Hepatic stellate cell (primary cell): ENCODE measurements at regions not wholly inside any gene's neighbourhood (a gene's known extent, or its start where the extent isn't known, plus 50 kb on each side); places are given as distances from the start of the nearest gene placed in this dataset.
"Not testable (repeated sequence)": the region's sequence is repeated elsewhere in the genome, so short reads cannot be mapped to it uniquely, and the experiment has no call there.

ENCODE experiments used
- DNase-seq: peaks from one replicate; pipeline ENCODE4 v3.0.0; 2011; ENCODE audit warnings: low spot score

GRCh38 chr5:84961193-84961592 is 576.5 kb upstream of the EDIL3 start:
- no peak for DNase-seq

- DNase-seq = no peak
Measured at GRCh38 chr5:84961903-84962302, 577.2 kb upstream of the EDIL3 start.

DNA sequence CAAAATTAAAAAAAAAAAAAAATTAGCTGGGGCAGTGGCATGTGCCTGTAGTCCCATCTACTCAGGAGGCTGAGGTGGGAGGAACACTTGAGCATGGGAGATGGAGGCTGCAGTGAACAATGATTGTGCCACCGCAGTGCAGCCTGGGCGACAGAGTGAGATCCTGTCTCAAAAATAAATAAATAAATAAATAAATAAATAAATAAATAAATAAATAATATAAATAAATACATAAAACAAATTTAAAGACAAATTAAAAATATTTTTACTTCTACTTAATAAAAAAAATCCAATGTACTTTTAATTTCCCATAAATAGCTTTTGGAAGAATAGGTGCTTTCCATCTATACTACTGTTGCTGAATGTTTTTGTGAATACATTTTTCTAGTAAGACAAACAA is 598.4 kb upstream of the EDIL3 start:
- no peak for DNase-seq

DNA sequence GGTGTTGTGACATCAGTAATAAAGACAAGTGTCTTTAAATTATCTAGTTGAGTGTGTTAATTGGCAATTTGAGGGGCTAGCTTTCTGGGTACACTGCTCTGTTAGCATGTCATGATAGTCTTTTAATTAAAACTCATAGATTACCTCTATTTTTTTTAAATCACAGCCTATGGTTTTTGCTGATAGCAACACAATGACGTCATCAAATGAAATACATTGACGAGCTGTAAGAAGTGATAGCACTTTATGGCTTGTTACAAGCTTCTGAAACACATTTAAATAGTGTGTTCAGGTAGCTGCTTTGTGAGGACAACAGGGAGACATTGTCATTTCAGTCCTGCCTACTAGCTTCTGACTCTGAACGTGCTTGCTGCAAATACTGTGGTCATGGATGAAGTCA is 600.5 kb upstream of the EDIL3 start:
- no peak for DNase-seq

GRCh38 chr5:84986688-84987087 is 602.0 kb upstream of the EDIL3 start:
- DNase-seq = no peak

DNA sequence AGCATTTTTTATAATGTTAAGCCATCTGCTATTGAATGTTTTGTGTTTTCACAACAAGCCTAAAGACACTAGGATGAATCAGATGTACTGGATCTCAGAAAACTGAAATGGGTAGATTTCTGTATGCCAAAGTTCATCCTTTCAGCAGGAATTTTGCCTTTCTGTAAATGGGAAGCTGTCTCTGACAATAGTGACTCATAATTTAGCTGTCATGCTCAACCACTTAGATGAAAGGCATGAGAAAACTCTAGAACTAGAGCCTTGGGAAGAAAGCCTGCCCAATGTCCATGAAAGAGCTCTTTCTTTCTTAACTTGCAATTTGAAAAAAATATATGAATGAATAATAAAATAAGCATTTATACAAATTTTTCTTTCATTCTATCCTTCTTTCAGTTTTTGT is 616.0 kb upstream of the EDIL3 start:
- DNase-seq = peak; percentile 14

GRCh38 chr5:85002026-85002425 is 617.3 kb upstream of the EDIL3 start:
- DNase-seq = not testable (repeated sequence)

DNA sequence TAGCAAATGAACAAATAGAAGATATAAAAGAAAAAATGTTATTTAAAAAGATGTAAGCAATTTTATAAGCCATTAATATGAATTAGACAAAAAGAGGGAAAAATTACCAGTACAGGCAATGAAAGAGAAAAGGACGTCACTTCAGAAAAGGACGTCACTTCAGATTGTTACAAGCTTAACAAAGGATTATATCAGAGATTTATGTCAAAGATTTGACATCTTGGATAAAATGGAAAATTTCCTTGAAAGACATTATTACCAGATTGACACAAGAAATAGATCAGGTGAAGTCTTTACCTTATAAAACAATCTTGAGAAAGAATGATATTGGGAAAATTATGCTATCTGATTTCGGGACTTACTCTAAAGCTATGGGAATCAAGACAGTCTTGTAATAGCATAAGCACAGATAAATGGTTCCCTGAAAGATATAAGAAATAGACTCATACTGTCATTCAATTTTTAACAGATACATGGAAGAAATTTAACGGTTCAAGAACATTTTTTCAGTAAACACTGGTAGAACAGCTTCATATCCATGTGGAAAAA is 625.4 kb upstream of the EDIL3 start:
- no peak for DNase-seq

GRCh38 chr5:85017261-85017660 is 632.6 kb upstream of the EDIL3 start:
- DNase-seq = no peak

- DNase-seq = no peak
Measured at GRCh38 chr5:85030316-85031084, 645.8 kb upstream of the EDIL3 start.

DNA sequence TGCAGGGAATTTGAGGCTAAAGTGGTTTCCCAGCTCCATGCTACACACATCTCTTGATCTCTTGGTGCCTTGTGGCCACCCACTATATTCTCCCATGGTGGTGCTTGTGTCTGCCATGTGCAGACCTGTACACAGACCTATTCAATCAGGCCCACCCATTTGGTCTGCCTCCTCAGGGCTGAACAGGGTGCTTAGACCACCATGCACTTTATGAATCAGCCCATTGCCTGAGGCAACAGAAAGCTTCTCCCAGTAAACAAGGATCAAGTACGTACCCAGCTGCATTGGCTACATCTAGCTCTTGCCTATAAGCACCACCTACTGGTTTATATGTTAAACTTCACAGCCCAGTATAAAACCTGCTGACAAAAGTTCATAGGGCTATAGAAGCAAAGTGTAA is 664.3 kb upstream of the EDIL3 start:
- DNase-seq = peak; percentile 3

GRCh38 chr5:85052826-85053225 is 668.1 kb upstream of the EDIL3 start:
- DNase-seq = no peak

DNA sequence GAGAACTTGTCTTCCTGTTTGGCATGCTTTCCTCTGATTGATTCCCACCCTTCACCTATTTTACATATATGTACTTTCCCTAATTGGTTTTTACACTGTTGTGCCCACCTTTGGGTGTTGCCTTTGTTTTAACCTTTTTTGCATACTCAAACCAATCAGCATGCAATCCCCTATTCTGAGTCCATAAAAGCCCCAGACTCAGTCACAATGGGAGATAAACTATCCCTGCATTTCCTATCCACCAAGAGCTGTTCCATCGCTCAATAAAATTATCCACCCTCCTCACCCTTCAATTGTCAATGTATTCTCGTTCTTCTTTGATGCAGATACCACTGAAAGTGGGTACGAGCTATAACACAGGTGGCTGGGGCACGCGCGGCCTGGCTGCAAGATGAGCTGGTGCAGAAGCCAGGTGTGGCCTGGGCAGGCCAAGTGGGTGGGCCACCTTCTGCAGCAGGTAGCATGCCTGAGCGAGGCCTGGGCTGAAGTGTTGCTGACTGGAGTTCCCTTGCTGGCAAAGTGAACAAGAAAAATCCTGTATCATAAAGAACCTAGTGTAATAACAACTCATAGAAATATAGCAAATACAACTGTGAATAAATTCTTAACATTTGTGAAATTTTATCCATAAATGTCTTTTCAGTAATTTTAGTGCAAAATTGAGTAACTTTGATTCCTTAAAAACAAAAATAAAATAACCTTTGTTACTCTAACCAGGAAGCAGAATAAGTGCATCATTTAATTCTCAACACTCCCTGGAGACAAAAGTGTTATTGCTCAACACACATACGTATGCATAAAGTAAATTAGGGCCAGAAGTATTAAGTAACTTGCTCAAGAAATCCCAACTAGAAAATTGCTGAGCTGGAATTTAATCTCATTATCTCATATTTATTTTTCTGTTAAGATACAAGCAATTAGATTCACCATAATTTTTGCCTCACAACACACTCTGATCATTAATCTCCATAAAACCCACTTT is 685.3 kb upstream of the EDIL3 start:
- DNase-seq = no peak

- DNase-seq = no peak
Measured at GRCh38 chr5:85077581-85077980, 692.9 kb upstream of the EDIL3 start.

DNA sequence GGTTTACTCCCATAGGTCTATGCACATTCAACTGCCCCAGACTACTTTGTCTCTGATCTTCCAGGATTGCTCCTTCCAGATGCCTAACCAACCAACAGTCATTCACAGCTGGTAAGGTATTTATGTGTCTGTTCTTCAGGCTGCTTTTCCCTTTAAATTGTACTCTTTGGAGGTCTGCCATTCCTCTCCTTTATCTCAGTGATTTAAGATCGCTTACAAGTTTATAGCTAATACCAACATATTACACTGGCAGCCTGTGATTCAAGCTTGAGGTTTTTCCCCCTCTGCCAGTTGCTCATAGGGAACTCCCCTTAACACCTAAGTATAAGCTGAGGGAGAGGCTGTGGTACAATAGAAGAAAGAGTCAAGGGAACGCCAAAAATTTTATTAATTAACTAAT is 711.7 kb upstream of the EDIL3 start:
- no peak for DNase-seq

GRCh38 chr5:85108471-85108870 is 723.8 kb upstream of the EDIL3 start:
- DNase-seq = no peak

DNA sequence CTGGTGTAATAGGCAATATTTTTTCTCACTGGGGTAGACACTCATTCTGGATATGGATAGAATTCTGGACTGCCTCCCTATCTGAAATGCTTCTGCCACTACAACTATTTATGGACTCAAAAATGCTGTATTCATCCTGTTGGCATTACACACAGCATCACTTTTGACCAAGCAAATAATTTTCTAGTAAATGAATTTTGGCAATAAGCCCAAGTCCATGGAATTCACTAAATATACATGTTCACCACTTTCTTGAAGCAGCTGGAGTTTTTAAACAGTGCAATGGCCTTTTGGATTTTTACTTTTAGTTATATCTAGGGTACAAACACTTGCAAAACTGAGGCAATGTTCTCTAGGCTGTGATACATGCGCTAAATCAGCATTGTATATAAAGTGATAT is 724.9 kb upstream of the EDIL3 start:
- DNase-seq = no peak

- DNase-seq = no peak
Measured at GRCh38 chr5:85132269-85132668, 747.6 kb upstream of the EDIL3 start.

GRCh38 chr5:85140471-85140870 is 755.8 kb upstream of the EDIL3 start:
- no peak for DNase-seq

GRCh38 chr5:85143138-85143537 is 758.5 kb upstream of the EDIL3 start:
- no peak for DNase-seq

DNA sequence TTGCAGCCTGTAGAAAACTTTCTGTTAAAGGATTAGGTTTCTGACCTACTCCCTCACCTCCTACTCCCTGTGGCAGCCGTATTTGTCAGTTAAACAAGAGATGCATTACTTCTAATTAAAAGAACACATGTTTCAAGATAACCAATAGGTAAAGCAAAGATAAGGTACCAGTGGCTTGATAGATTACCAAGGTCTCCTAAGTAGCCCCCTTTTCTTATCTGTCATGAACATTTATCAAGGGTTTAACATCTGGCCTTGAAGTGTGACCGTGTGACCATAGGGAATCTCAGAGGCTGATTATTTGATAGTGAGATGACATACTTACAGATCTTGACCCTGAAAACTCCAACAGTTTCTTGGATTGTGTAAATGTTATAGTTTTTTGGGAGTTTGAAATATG is 764.0 kb upstream of the EDIL3 start:
- DNase-seq = no peak

- no peak for DNase-seq
Measured at GRCh38 chr5:85159395-85159794, 774.7 kb upstream of the EDIL3 start.

DNA sequence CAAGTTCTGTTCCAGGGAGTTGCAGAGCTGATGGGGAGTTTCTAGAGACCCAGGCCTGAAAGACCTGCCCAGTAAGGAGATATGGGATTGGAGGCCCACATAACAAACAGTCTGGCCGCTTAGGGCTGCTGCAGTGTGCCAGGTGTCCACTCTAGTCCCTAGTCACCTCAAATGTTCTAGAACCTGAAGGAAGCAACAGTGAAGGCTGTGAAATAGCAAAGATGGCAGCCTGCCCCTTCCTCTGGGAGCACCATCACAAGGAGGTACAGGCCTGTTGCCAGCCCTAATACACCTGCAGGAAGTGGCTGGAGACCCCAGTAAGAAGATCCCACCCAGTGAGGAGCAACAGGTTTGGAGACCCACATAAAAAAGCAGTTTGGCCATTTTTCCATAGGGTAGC is 783.8 kb upstream of the EDIL3 start:
- no peak for DNase-seq
